Lower lobe of right lung (tissue), 2 donors: ENCODE measurements at regions not wholly inside any gene's neighbourhood (a gene's known extent, or its start where the extent isn't known, plus 50 kb on each side); places are given as distances from the start of the nearest gene placed in this dataset.

Experiments
- ATAC-seq, 2 donors: fragments of 200-7000 bp; cut with Tn5 transposase; one replicate each; pipeline ENCODE4 v1.9.1; 2020 to 2022; ENCODE audit warnings: mild to moderate bottlenecking in 2 of 2, moderate library complexity in 2 of 2
- DNase-seq: peaks from one replicate; pipeline ENCODE4 v3.0.0-alpha.2; 2020
- H3K27ac ChIP-seq: fragments of 200-600 bp; one replicate; pipeline ENCODE4 v1.8.0; 2022
- H3K27me3 ChIP-seq: fragments of 200-600 bp; one replicate; pipeline ENCODE4 v1.8.0; 2022; ENCODE audit warnings: low read depth
- H3K36me3 ChIP-seq: fragments of 200-600 bp; one replicate; pipeline ENCODE4 v1.8.0; 2022; ENCODE audit warnings: mild to moderate bottlenecking
- H3K4me1 ChIP-seq: fragments of 200-600 bp; one replicate; pipeline ENCODE4 v1.8.0; 2022
- H3K4me3 ChIP-seq: fragments of 200-600 bp; one replicate; pipeline ENCODE4 v1.8.0; 2022; ENCODE audit warnings: mild to moderate bottlenecking
- H3K9me3 ChIP-seq: fragments of 200-600 bp; one replicate; pipeline ENCODE4 v1.8.0; 2022
- intact Hi-C: fragments of 100-400 bp; cut with DNase I; formaldehyde crosslinking; loops from one replicate; pipeline ENCODE4 v1.11.0; 2022
- TF ChIP-seq, protein P1 (sequence below): fragments of 200-600 bp; IDR thresholded peaks from one replicate; pipeline ENCODE4 v1.8.0; 2022; ENCODE audit warnings: antibody characterized with exemption, mild to moderate bottlenecking
- donor health status: DM: no; HTN: yes; CAD: no; lungs with severe emphysema.

DNA sequence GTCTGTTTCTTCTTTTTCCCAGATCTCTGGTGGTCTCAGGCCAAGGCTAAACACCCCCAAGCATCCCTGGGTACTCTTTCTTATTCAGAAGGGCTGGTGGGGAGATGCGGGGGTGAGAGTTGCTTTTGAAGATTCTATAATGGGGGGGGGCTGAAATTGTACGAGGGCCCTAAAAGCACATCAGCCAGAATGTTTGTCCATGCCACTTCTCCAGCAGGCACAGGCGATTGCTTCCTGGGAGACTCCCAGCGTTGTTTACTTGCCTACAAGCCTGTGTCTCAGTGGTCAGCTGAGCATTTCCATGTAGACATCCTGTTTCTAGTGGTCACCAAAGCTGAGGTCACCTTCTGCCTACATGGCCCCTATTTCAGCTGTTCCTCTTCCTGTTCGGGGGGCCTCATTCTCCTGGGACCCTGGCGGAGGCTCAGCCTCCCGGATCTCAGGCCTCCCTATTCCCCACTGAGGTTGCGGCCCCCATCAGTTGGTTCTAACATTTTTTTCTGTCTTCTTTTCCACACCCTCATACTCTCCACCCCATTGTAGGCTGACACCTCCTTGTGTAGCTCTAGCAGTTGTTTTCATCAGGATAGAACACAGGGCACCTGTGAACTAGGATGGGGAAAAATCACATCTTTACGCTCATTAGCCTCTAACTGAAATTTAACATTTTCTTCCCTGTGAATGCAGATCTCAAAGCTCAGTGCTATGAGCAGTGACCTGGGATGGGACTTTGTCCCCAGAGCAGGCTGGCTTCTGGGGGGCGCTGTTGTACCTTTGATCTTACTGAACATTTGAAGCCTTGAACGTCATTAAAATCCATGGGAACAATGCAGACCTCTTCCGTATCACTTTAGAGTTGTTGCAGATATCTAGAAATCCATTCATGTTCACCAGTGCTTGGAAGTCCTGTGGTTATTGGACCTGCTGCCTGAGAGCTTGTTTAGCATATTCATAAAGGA, 286.5 kb downstream of the GLRX3 start:
- TF ChIP-seq, protein P1, sequence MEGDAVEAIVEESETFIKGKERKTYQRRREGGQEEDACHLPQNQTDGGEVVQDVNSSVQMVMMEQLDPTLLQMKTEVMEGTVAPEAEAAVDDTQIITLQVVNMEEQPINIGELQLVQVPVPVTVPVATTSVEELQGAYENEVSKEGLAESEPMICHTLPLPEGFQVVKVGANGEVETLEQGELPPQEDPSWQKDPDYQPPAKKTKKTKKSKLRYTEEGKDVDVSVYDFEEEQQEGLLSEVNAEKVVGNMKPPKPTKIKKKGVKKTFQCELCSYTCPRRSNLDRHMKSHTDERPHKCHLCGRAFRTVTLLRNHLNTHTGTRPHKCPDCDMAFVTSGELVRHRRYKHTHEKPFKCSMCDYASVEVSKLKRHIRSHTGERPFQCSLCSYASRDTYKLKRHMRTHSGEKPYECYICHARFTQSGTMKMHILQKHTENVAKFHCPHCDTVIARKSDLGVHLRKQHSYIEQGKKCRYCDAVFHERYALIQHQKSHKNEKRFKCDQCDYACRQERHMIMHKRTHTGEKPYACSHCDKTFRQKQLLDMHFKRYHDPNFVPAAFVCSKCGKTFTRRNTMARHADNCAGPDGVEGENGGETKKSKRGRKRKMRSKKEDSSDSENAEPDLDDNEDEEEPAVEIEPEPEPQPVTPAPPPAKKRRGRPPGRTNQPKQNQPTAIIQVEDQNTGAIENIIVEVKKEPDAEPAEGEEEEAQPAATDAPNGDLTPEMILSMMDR = no peak
- Histone ChIP-seq H3K4me3 (no peak overlapping the region), H3K4me1 (no peaks in the 10 kb centered on the region), H3K27ac (no peak overlapping the region), H3K36me3 (no peaks in the 10 kb centered on the region), H3K9me3 (no peaks in the 10 kb centered on the region), H3K27me3 (peaks cover 5% of the 10 kb centered on the region)
- intact Hi-C loops = no loop called here
- ATAC-seq = no peak
- no peak for DNase-seq

DNA sequence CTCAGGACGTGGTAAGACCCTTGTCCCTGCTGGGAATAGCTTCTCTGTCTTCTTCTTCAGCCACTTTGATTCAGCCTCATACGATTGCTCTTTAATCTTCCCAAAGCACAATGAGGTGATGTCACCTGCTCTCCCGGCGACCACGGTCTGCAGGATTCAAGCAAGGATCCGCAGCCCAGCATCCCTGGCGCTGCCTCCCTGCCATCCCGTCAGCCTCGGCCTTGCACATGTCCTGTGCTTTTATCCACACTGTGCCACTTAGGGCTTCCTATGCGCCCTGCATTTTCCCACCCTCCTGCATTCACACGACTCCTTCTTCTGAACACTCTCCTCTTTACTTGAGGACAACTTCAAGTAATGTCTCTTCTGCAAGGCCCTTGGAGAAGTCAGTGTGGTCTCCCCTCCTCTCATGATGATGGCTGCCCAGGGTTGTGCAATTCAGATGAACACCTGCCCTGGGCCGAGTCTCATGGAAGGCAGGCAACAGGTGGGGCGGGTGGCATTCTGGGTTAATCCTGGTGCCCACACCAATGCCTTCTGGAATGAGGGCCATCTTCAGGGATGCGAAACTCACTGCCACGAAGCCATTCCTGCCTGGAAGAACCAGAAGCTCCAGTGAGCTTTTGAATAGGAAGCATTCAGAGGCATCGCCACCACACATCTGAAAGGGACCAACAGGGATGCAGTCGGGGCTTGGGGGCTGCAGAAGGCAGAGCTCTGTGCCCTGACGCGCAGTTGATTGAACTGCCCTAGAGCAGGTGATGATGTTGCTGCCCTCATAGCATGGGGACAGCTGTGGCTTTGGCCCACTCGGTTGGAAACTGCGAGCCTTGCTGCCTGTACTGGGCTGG, 287.5 kb downstream of the GLRX3 start:
- intact Hi-C loops = no loop called here
- peaks cover 5% of the 10 kb centered on the region for H3K27me3 ChIP-seq
- no peaks in the 10 kb centered on the region for H3K4me1 ChIP-seq
- H3K27ac ChIP-seq = no peak overlapping the region
- H3K9me3 ChIP-seq = no peaks in the 10 kb centered on the region
- TF ChIP-seq, protein P1 = no peak
- no peaks in the 10 kb centered on the region for H3K36me3 ChIP-seq
- no peak overlapping the region for H3K4me3 ChIP-seq
- DNase-seq = no peak
- ATAC-seq = no peak

DNA sequence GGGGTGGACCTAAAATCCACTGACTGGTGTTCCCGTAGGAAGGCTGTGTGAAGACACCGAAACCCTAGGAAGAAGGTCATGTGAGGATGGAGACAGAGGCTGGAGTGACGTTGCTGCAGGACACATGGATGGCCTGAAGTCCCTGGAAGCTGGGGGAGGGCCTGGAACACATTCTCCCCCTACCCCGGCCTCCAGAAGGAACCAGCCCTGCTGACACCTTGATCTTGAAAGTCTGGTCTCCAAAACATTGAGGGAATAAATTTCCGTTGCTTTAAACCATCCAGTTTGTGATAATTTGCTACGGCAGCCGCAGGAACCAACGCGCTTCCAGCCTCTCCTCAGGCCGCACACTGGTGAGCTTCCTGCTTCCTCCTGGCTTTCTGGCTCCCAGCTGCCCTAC, 288.2 kb downstream of the GLRX3 start:
- intact Hi-C loops = no loop called here
- ATAC-seq (no peak), DNase-seq (no peak)

DNA sequence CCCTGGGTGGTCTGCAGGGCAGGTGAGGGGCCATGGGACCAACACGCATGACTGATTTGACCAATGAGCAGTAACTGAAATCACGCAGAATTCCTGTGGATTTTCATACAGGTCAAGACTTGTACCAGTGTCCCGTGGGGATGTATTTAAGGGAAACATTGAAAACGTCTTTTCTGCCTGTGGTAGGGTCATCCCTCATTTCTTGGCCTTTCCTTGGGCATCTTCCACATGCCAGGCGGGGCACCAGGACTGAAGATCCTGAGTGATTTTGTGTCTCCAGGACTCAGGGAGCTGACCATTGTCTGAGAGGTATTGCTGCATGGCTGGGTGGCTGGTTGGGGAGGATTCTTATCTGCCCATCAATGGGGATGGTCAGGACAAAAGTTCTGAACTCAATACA, 289.0 kb downstream of the GLRX3 start:
- Histone ChIP-seq H3K4me1 (no peaks in the 10 kb centered on the region), H3K27ac (no peak overlapping the region), H3K36me3 (no peaks in the 10 kb centered on the region), H3K4me3 (no peak overlapping the region), H3K9me3 (no peaks in the 10 kb centered on the region), H3K27me3 (peaks cover 5% of the 10 kb centered on the region)
- TF ChIP-seq, protein P1 = no peak
- ATAC-seq = no peak
- DNase-seq = no peak
- intact Hi-C loops = no loop called here

More for the DNA sequence above, 288.2 kb downstream of the GLRX3 start:
- TF ChIP-seq, protein P1 = no peak
- Histone ChIP-seq H3K27ac (no peak overlapping the region), H3K4me1 (no peaks in the 10 kb centered on the region), H3K4me3 (no peak overlapping the region), H3K9me3 (no peaks in the 10 kb centered on the region), H3K27me3 (peaks cover 5% of the 10 kb centered on the region), H3K36me3 (no peaks in the 10 kb centered on the region)

DNA sequence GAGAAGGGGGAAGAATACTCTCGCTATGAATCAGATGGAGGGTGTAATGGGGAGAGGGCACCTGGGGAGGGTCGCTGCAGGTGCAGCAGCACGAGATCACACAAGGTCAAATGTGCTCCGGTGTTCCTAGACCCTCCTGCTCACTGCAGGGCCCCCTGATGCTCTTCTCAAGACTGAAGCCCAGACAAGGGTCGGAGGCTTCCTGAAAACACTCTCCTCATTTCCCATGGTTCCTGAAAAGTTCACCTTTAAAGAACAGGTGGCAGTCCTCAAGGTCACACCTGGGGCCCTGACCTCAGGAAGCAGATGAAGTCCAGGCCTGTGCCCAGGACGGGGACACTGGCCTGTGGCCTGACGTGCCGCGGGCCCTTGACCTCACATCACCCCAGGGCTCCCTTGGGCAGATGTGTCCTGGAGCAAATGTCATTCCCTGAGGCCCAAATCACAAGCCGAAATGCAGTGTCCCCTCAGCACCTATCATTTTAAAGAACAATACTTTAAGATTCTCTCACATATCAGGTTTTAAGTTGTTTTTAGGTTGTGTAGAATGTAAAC, 289.8 kb downstream of the GLRX3 start:
- Histone ChIP-seq H3K36me3 (no peaks in the 10 kb centered on the region), H3K27me3 (peaks cover under 1% of the 10 kb centered on the region), H3K4me1 (no peaks in the 10 kb centered on the region), H3K4me3 (no peak overlapping the region), H3K27ac (no peak overlapping the region), H3K9me3 (no peaks in the 10 kb centered on the region)
- ATAC-seq = no peak
- TF ChIP-seq, protein P1 = no peak
- intact Hi-C loops = no loop called here
- DNase-seq = no peak
